Neural cell (in vitro differentiated cells): ENCODE measurements at regions not wholly inside any gene's neighbourhood (a gene's known extent, or its start where the extent isn't known, plus 50 kb on each side); places are given as distances from the start of the nearest gene placed in this dataset.

Experiments
- H2AFZ ChIP-seq: fragments of 200-600, 300-800 bp; sonication (generic), shearing (Covaris generic); 2 replicates; pipeline ENCODE4 v1.6.0; 2014; ENCODE audit warnings: low read depth, mild to moderate bottlenecking, antibody characterized with exemption, low read length, moderate library complexity
- H3F3A ChIP-seq: fragments of 200-600 bp; shearing (Covaris generic); 2 replicates; pipeline ENCODE4 v1.6.1; 2016; ENCODE audit warnings: mild to moderate bottlenecking, moderate library complexity, mixed read lengths, antibody characterized with exemption, low read length; ENCODE audit not compliant: insufficient read depth, poor library complexity, severe bottlenecking
- H3K27ac ChIP-seq: fragments of 200-600, 300-800 bp; sonication (generic), shearing (Covaris generic); 2 replicates; pipeline ENCODE4 v1.5.1; 2014; ENCODE audit warnings: mild to moderate bottlenecking, low read length, moderate library complexity
- H3K27me3 ChIP-seq: fragments of 300-800, 200-600 bp; sonication (generic), shearing (Covaris generic); 2 replicates; pipeline ENCODE4 v1.6.0; 2014; ENCODE audit warnings: mild to moderate bottlenecking, low read depth, low read length, moderate library complexity; ENCODE audit not compliant: insufficient read depth
- H3K36me3 ChIP-seq: fragments of 300-800, 200-600 bp; sonication (generic), shearing (Covaris generic); 2 replicates; pipeline ENCODE4 v1.5.1; 2014; ENCODE audit warnings: mild to moderate bottlenecking, antibody characterized with exemption, low read length, moderate library complexity; ENCODE audit not compliant: insufficient read depth
- H3K4me2 ChIP-seq: fragments of 300-800, 200-600 bp; sonication (generic), shearing (Covaris generic); 2 replicates; pipeline ENCODE4 v1.6.0; 2014; ENCODE audit warnings: mild to moderate bottlenecking, low read length
- H3K4me3 ChIP-seq: fragments of 300-800, 200-600 bp; sonication (generic), shearing (Covaris generic); 2 replicates; pipeline ENCODE4 v1.5.1; 2014; ENCODE audit warnings: mild to moderate bottlenecking, low read length, moderate library complexity
- H3K79me2 ChIP-seq: fragments of 200-600 bp; shearing (Covaris generic); replicated peaks from 2 replicates; pipeline ENCODE4 v1.6.0; 2014; ENCODE audit warnings: mild to moderate bottlenecking, low read length, moderate library complexity; ENCODE audit not compliant: insufficient read depth
- H3K9ac ChIP-seq: fragments of 300-800, 200-600 bp; sonication (generic), shearing (Covaris generic); 2 replicates; pipeline ENCODE4 v1.6.1; 2016; ENCODE audit warnings: mild to moderate bottlenecking, low read length, mixed read lengths
- H3K9me2 ChIP-seq: fragments of 200-600 bp; shearing (Covaris generic); 2 replicates; pipeline ENCODE4 v1.6.1; 2016; ENCODE audit warnings: mild to moderate bottlenecking, low read length, mixed read lengths; ENCODE audit not compliant: insufficient read depth
- H3K9me3 ChIP-seq: fragments of 200-600, 300-800 bp; sonication (generic), shearing (Covaris generic); 2 replicates; pipeline ENCODE4 v1.6.1; 2016; ENCODE audit warnings: mild to moderate bottlenecking, mixed run types, low read length, moderate library complexity, mixed read lengths
- H4K20me1 ChIP-seq: fragments of 200-600 bp; shearing (Covaris generic); 2 replicates; pipeline ENCODE4 v1.6.1; 2016; ENCODE audit warnings: mild to moderate bottlenecking, mixed run types; ENCODE audit not compliant: insufficient read depth
- EP300 ChIP-seq: fragments of 450-650 bp; conservative IDR thresholded peaks from 2 replicates; pipeline ENCODE4 v1.6.1; 2014; ENCODE audit warnings: antibody characterized with exemption, mild to moderate bottlenecking, moderate library complexity; ENCODE audit not compliant: poor library complexity, severe bottlenecking
- MXI1 ChIP-seq: fragments of 450-650 bp; conservative IDR thresholded peaks from 2 replicates; pipeline ENCODE4 v1.6.1; 2014; ENCODE audit warnings: antibody characterized with exemption, mild to moderate bottlenecking; ENCODE audit not compliant: poor library complexity, severe bottlenecking
- POLR2AphosphoS5 ChIP-seq: IDR thresholded peaks from 2 replicates; pipeline ENCODE4 v1.6.1; 2012
- RAD21 ChIP-seq: fragments of 450-650 bp; conservative IDR thresholded peaks from 2 replicates; pipeline ENCODE4 v1.6.1; 2014; ENCODE audit warnings: antibody characterized with exemption, mild to moderate bottlenecking, moderate library complexity
- SMC3 ChIP-seq: fragments of 450-650 bp; conservative IDR thresholded peaks from 2 replicates; pipeline ENCODE4 v1.6.1; 2014; ENCODE audit warnings: antibody characterized with exemption, mild to moderate bottlenecking, moderate library complexity; ENCODE audit not compliant: poor library complexity
- TF ChIP-seq, protein P1 (sequence below): fragments of 450-650 bp; IDR thresholded peaks from 2 replicates; pipeline ENCODE4 v1.5.1; 2014; ENCODE audit warnings: antibody characterized with exemption, mild to moderate bottlenecking, moderate library complexity; ENCODE audit not compliant: poor library complexity, severe bottlenecking
- TF ChIP-seq, protein P2 (sequence below): IDR thresholded peaks from 2 replicates; pipeline ENCODE4 v1.6.1; 2012; ENCODE audit warnings: borderline replicate concordance

DNA sequence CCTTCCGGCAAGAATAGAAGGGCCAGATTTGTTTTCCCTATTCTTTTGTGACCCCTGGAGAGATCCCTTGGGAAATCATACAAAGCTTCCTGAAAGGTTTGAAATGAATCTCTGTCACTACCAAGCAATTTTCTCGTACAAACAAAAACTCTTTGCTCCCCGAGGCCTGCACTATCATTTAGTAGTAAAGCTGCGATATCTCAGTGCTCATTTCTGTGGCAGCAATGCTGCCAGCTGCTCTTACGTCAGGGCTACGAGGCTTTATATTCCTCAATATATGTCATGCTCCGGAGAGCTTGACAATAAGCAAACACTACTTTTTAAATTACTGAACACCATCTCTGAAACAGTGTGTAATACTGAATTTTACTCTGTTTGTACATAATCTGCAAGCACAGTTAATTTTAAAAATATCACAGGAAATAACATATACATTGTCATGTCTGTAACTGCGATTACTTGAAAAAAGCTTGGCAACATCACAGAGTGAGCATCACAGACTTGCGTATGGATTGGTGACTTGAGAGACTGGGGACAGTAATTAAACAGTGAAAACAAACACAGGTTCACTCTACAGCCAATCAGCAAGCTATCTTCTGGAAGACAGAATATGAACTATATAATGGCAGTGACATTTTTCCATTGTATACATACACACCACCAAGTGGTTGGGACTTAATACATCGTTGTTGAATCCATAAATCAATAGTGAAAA lies 403.3 kb upstream of the NETO1 start:
- H3K36me3 ChIP-seq: no peaks in the 10 kb centered on the region
- H3F3A ChIP-seq: no peaks in the 10 kb centered on the region
- H3K27me3 ChIP-seq: no peaks in the 10 kb centered on the region
- no peak overlapping the region for H3K4me3 ChIP-seq
- no peak overlapping the region for H3K9ac ChIP-seq
- no peak overlapping the region for H3K27ac ChIP-seq
- no peaks in the 10 kb centered on the region for H4K20me1 ChIP-seq
- TF ChIP-seq POLR2AphosphoS5: no peak
- no peak for TF ChIP-seq SMC3
- TF ChIP-seq, protein P1, sequence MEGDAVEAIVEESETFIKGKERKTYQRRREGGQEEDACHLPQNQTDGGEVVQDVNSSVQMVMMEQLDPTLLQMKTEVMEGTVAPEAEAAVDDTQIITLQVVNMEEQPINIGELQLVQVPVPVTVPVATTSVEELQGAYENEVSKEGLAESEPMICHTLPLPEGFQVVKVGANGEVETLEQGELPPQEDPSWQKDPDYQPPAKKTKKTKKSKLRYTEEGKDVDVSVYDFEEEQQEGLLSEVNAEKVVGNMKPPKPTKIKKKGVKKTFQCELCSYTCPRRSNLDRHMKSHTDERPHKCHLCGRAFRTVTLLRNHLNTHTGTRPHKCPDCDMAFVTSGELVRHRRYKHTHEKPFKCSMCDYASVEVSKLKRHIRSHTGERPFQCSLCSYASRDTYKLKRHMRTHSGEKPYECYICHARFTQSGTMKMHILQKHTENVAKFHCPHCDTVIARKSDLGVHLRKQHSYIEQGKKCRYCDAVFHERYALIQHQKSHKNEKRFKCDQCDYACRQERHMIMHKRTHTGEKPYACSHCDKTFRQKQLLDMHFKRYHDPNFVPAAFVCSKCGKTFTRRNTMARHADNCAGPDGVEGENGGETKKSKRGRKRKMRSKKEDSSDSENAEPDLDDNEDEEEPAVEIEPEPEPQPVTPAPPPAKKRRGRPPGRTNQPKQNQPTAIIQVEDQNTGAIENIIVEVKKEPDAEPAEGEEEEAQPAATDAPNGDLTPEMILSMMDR: no peak
- H2AFZ ChIP-seq: no peak overlapping the region
- H3K9me3 ChIP-seq: no peaks in the 10 kb centered on the region
- no peak overlapping the region for H3K4me2 ChIP-seq
- H3K9me2 ChIP-seq: no peaks in the 10 kb centered on the region
- no peaks in the 10 kb centered on the region for H3K79me2 ChIP-seq

- H3K79me2 ChIP-seq: no peaks in the 10 kb centered on the region
- TF ChIP-seq MXI1: no peak
Observed at GRCh38 chr18:73264562-73264921, 396.8 kb upstream of the NETO1 start.

DNA sequence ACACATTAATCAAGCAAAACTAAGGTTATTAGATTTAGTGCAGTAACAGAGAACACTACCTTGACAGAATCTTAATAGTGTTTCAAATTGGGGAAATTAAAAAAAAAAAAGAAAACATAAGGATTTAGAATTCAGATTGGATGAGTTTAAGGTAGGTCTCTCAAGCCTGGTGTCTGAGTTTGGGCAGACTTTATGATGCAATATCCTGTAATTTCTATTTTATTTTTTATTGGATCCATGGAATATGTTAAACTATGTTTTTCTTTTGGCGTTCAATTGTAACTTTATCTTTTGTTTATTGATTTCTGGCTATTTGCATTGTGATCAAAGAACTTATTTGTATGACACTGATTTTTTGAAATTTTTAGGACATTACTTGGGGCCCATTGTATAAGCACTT lies 394.1 kb upstream of the NETO1 start:
- Histone ChIP-seq H3K36me3 (no peaks in the 10 kb centered on the region), H2AFZ (no peak overlapping the region), H3K9ac (no peak overlapping the region), H4K20me1 (no peaks in the 10 kb centered on the region), H3K9me2 (no peaks in the 10 kb centered on the region), H3K27me3 (no peaks in the 10 kb centered on the region), H3K4me3 (no peak overlapping the region), H3K79me2 (no peaks in the 10 kb centered on the region), H3K27ac (no peak overlapping the region), H3K9me3 (no peaks in the 10 kb centered on the region), H3K4me2 (no peak overlapping the region), H3F3A (no peaks in the 10 kb centered on the region)
- TF ChIP-seq, protein P2, sequence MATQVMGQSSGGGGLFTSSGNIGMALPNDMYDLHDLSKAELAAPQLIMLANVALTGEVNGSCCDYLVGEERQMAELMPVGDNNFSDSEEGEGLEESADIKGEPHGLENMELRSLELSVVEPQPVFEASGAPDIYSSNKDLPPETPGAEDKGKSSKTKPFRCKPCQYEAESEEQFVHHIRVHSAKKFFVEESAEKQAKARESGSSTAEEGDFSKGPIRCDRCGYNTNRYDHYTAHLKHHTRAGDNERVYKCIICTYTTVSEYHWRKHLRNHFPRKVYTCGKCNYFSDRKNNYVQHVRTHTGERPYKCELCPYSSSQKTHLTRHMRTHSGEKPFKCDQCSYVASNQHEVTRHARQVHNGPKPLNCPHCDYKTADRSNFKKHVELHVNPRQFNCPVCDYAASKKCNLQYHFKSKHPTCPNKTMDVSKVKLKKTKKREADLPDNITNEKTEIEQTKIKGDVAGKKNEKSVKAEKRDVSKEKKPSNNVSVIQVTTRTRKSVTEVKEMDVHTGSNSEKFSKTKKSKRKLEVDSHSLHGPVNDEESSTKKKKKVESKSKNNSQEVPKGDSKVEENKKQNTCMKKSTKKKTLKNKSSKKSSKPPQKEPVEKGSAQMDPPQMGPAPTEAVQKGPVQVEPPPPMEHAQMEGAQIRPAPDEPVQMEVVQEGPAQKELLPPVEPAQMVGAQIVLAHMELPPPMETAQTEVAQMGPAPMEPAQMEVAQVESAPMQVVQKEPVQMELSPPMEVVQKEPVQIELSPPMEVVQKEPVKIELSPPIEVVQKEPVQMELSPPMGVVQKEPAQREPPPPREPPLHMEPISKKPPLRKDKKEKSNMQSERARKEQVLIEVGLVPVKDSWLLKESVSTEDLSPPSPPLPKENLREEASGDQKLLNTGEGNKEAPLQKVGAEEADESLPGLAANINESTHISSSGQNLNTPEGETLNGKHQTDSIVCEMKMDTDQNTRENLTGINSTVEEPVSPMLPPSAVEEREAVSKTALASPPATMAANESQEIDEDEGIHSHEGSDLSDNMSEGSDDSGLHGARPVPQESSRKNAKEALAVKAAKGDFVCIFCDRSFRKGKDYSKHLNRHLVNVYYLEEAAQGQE: no peak
- TF ChIP-seq, protein P1: no peak
- no peak for TF ChIP-seq POLR2AphosphoS5
- TF ChIP-seq EP300: no peak
- no peak for TF ChIP-seq RAD21

More at GRCh38 chr18:73264562-73264921, 396.8 kb upstream of the NETO1 start:
- H3K9me2 ChIP-seq: no peaks in the 10 kb centered on the region
- H2AFZ ChIP-seq: no peak overlapping the region
- no peak overlapping the region for H3K27ac ChIP-seq
- H3K9me3 ChIP-seq: no peaks in the 10 kb centered on the region
- H3F3A ChIP-seq: no peaks in the 10 kb centered on the region
- H3K36me3 ChIP-seq: no peaks in the 10 kb centered on the region
- H3K9ac ChIP-seq: no peak overlapping the region
- no peak overlapping the region for H3K4me2 ChIP-seq
- H3K4me3 ChIP-seq: no peak overlapping the region
- H4K20me1 ChIP-seq: no peaks in the 10 kb centered on the region
- no peaks in the 10 kb centered on the region for H3K27me3 ChIP-seq
